PC-9 (cell line): ENCODE measurements at regions not wholly inside any gene's neighbourhood (a gene's known extent, or its start where the extent isn't known, plus 50 kb on each side); places are given as distances from the start of the nearest gene placed in this dataset.

Experiments
- BruUV-seq: library from RNA; stranded (reverse); fragments of 400-500 nt; replicated peaks from 2 replicates; lab custom pipeline; 2021; lab: Mats Ljungman, UMichigan
- CTCF ChIA-PET: fragments of 300-600 bp; sonication (Branson Sonifier 250); formaldehyde crosslinking; loops from one replicate; lab custom pipeline; 2022; ENCODE audit warnings: antibody characterized with exemption; lab: Charles Lee
- POLR2A ChIA-PET: fragments of 300-600 bp; sonication (Branson Sonifier 250); formaldehyde crosslinking; loops from one replicate; lab custom pipeline; 2022; ENCODE audit warnings: antibody characterized with exemption; ENCODE audit not compliant: unreplicated experiment; lab: Charles Lee
- DNase-seq, 2 experiments: peaks; one replicate each; pipeline versions ENCODE4 v3.0.0 to v3.0.0-alpha.2; 2015 to 2022; ENCODE audit warnings: mixed read lengths in 1 of 2
- H2AFZ ChIP-seq: fragments of 200-600 bp; sonication (generic); 2 replicates; pipeline ENCODE4 v1.8.1; 2017; ENCODE audit warnings: antibody characterized with exemption
- H3F3A ChIP-seq: fragments of 200-600 bp; sonication (generic); 2 replicates; pipeline ENCODE4 v1.8.1; 2017; ENCODE audit warnings: antibody characterized with exemption, mild to moderate bottlenecking, low read depth; ENCODE audit not compliant: insufficient read depth
- H3K27ac ChIP-seq: fragments of 200-600 bp; sonication (generic); 2 replicates; pipeline ENCODE4 v1.6.1; 2016; ENCODE audit warnings: mixed run types
- H3K27me3 ChIP-seq: fragments of 200-600 bp; sonication (generic); 2 replicates; pipeline ENCODE4 v1.6.1; 2016; ENCODE audit warnings: low read depth, mixed run types; ENCODE audit not compliant: insufficient read depth
- H3K36me3 ChIP-seq: fragments of 200-600 bp; sonication (generic); 2 replicates; pipeline ENCODE4 v1.6.1; 2016; ENCODE audit warnings: low read depth, mixed run types
- H3K4me1 ChIP-seq: fragments of 200-600 bp; sonication (generic); replicated peaks from 2 replicates; pipeline ENCODE4 v1.6.1; 2016; ENCODE audit warnings: mixed run types; ENCODE audit not compliant: insufficient read depth
- H3K4me2 ChIP-seq: fragments of 200-600 bp; sonication (generic); 2 replicates; pipeline ENCODE4 v1.6.1; 2017; ENCODE audit warnings: mixed run types
- H3K4me3 ChIP-seq: fragments of 200-600 bp; sonication (generic); 2 replicates; pipeline ENCODE4 v1.6.1; 2016; ENCODE audit warnings: mixed run types
- H3K79me2 ChIP-seq: fragments of 200-600 bp; sonication (generic); 2 replicates; pipeline ENCODE4 v1.6.1; 2017; ENCODE audit warnings: low read depth, mixed run types
- H3K9me2 ChIP-seq: fragments of 200-600 bp; sonication (generic); 2 replicates; pipeline ENCODE4 v1.8.1; 2017; ENCODE audit warnings: mild to moderate bottlenecking; ENCODE audit not compliant: insufficient read depth
- H3K9me3 ChIP-seq: fragments of 200-600 bp; sonication (generic); 2 replicates; pipeline ENCODE4 v1.8.1; 2016; ENCODE audit warnings: low read depth; ENCODE audit not compliant: insufficient read depth
- H4K20me1 ChIP-seq: fragments of 200-600 bp; sonication (generic); 2 replicates; pipeline ENCODE4 v1.8.1; 2017; ENCODE audit not compliant: insufficient read depth
- CTCF ChIP-seq: fragments of 200-600 bp; sonication (generic); conservative IDR thresholded peaks from 2 replicates; pipeline ENCODE4 v1.6.1; 2017; ENCODE audit warnings: mixed run types, antibody characterized with exemption, mild to moderate bottlenecking, moderate library complexity
- EZH2 ChIP-seq: fragments of 200-600 bp; sonication (generic); IDR thresholded peaks from 2 replicates; pipeline ENCODE4 v1.8.0; 2017; ENCODE audit warnings: antibody characterized with exemption, low read depth
- intact Hi-C: fragments of 100-400 bp; cut with micrococcal nuclease; formaldehyde crosslinking; loops from one replicate; pipeline ENCODE4 v1.10.0; 2022; ENCODE audit not compliant: unreplicated experiment

GRCh38 chr5:73303148-73304079 lies 130.4 kb downstream of the TMEM174 start:
- no peaks in the 10 kb centered on the region for H3K9me2 ChIP-seq
- peak overlapping the region; percentile 78 for H2AFZ ChIP-seq
- H4K20me1 ChIP-seq, result no peaks in the 10 kb centered on the region
- H3K27me3 ChIP-seq, result no peaks in the 10 kb centered on the region
- no peaks in the 10 kb centered on the region for H3K9me3 ChIP-seq
- ChIA-PET CTCF (interaction anchor here (0.6 to 1.2 kb wide), 3 partner anchors 62 to 214 kb away, joined by 3 to 10 read pairs (median 3); no protein-coding TSS in a partner anchor), POLR2A (interaction anchor here (0.5 kb wide), 1 partner anchor 11 kb away, joined by 4 read pairs; no protein-coding TSS in a partner anchor)
- DNase-seq, result peak in 1 of 2 experiments; percentile 62
- BruUV-seq, result TSS peak; percentile 58
- no peaks in the 10 kb centered on the region for H3K4me1 ChIP-seq
- TF ChIP-seq CTCF (peak; percentile 45; the same call in 1 of the 2 replicates), EZH2 (no peak)
- H3K4me3 ChIP-seq, result peak overlapping the region; percentile 52; the same call in 1 of the 2 replicates
- no peak overlapping the region for H3K27ac ChIP-seq
- intact Hi-C loops, result loop anchor here (1.0 to 5.0 kb wide), 3 partner anchors 87 to 221 kb away; no protein-coding TSS in a partner anchor
- no peaks in the 10 kb centered on the region for H3K36me3 ChIP-seq
- H3F3A ChIP-seq, result no peaks in the 10 kb centered on the region
- no peaks in the 10 kb centered on the region for H3K79me2 ChIP-seq
- peak overlapping the region; percentile 73 for H3K4me2 ChIP-seq

- no peaks in the 10 kb centered on the region for H3K79me2 ChIP-seq
- H3K9me2 ChIP-seq, result no peaks in the 10 kb centered on the region
- no peak overlapping the region for H3K4me3 ChIP-seq
- DNase-seq, result no peak
- H3K27me3 ChIP-seq, result no peaks in the 10 kb centered on the region
- no peaks in the 10 kb centered on the region for H3K36me3 ChIP-seq
- H2AFZ ChIP-seq, result no peak overlapping the region
- no peaks in the 10 kb centered on the region for H3F3A ChIP-seq
- no peaks in the 10 kb centered on the region for H4K20me1 ChIP-seq
- BruUV-seq, result no TSS peak
- no peak overlapping the region for H3K27ac ChIP-seq
- no peak for TF ChIP-seq CTCF
- ChIA-PET CTCF (interaction anchor here (0.7 kb wide), 1 partner anchor 62 kb away, joined by 3 read pairs; no protein-coding TSS in a partner anchor), POLR2A (interaction anchor here (0.5 kb wide), 1 partner anchor 12 kb away, joined by 4 read pairs; no protein-coding TSS in a partner anchor)
- no peaks in the 10 kb centered on the region for H3K4me1 ChIP-seq
- H3K4me2 ChIP-seq, result peak overlapping the region; percentile 73; the same call in 1 of the 2 replicates
- intact Hi-C loops, result loop anchor here (1.0 to 5.0 kb wide), 3 partner anchors 86 to 220 kb away; no protein-coding TSS in a partner anchor
- H3K9me3 ChIP-seq, result no peaks in the 10 kb centered on the region
Observed at GRCh38 chr5:73302797-73303147, 129.8 kb downstream of the TMEM174 start.

- H3K4me3 ChIP-seq, result no peak overlapping the region
- H3K36me3 ChIP-seq, result no peaks in the 10 kb centered on the region
- no peak overlapping the region for H2AFZ ChIP-seq
- no TSS peak for BruUV-seq
- H3K4me1 ChIP-seq, result peaks cover 8% of the 10 kb centered on the region; the same call in 1 of the 2 replicates
- POLR2A ChIA-PET, result no interaction called here
- no peaks in the 10 kb centered on the region for H4K20me1 ChIP-seq
- intact Hi-C loops, result loop anchor here (5.0 kb wide), 1 partner anchor 219 kb away; no protein-coding TSS in a partner anchor
- H3K9me2 ChIP-seq, result no peaks in the 10 kb centered on the region
- H3K27me3 ChIP-seq, result no peaks in the 10 kb centered on the region
- H3K79me2 ChIP-seq, result no peaks in the 10 kb centered on the region
- no peak overlapping the region for H3K27ac ChIP-seq
- H3K4me2 ChIP-seq, result no peak overlapping the region
- no peak for TF ChIP-seq EZH2
- TF ChIP-seq CTCF, result no peak
- H3F3A ChIP-seq, result no peaks in the 10 kb centered on the region
- DNase-seq, result no peak
- H3K9me3 ChIP-seq, result no peaks in the 10 kb centered on the region
- CTCF ChIA-PET, result no interaction called here
Observed at GRCh38 chr5:73301208-73301901, 128.4 kb downstream of the TMEM174 start.
